Activated T-cell treated with anti-CD3 and anti-CD28 coated beads for 1 hour (primary cell): ENCODE measurements at regions not wholly inside any gene's neighbourhood (a gene's known extent, or its start where the extent isn't known, plus 50 kb on each side); places are given as distances from the start of the nearest gene placed in this dataset.
"Not testable (repeated sequence)": the region's sequence is repeated elsewhere in the genome, so short reads cannot be mapped to it uniquely, and the experiment has no call there.

Experiments
- DNase-seq: peaks from one replicate; pipeline ENCODE4 v3.0.0-alpha.2; 2020; ENCODE audit warnings: low read depth

- no peak for DNase-seq
These were observed 626.6 kb upstream of the SGCD start for GRCh38 chr5:155700333-155700732.

DNA sequence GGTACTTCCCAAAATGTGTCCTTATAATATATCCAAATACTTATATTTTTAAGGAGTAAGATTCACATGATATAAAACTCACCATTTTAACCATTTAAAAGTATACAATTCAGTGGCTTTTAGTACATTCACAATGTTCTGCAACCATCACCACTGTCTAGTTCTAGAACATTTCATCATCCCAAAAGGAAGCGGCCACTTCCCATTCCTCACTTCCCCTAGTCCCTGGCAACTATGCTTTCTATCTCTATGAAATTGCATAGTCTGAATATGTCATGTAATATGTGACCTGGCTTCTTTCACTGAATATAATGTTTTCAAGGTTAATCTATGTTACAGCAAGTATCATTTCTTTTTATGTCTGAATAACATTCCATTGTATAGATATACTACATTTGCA, 615.1 kb upstream of the SGCD start:
- no peak for DNase-seq

GRCh38 chr5:155714435-155714834, 612.5 kb upstream of the SGCD start:
- DNase-seq, result not testable (repeated sequence)

DNA sequence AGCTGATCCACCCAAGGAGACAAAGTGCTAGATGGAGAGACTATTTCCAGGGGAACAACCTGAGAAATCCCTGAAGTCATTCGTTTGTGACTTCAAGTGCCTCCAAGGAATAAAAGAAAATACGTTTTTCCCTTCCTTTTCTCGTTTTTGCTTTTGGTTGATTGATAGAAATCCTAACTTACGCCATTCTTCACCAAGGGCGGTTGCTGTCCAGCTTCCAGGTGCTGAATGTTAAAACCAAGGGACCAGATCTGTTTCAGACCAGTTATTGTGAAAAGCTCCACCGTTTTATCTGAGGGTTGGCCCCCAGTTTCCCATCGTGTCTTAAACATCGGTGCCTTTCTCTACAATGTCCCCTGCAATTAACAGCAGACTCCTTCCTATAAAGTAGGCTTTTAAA, 600.7 kb upstream of the SGCD start:
- no peak for DNase-seq

- DNase-seq, result no peak
These were observed 599.3 kb upstream of the SGCD start for GRCh38 chr5:155727512-155728145.

DNA sequence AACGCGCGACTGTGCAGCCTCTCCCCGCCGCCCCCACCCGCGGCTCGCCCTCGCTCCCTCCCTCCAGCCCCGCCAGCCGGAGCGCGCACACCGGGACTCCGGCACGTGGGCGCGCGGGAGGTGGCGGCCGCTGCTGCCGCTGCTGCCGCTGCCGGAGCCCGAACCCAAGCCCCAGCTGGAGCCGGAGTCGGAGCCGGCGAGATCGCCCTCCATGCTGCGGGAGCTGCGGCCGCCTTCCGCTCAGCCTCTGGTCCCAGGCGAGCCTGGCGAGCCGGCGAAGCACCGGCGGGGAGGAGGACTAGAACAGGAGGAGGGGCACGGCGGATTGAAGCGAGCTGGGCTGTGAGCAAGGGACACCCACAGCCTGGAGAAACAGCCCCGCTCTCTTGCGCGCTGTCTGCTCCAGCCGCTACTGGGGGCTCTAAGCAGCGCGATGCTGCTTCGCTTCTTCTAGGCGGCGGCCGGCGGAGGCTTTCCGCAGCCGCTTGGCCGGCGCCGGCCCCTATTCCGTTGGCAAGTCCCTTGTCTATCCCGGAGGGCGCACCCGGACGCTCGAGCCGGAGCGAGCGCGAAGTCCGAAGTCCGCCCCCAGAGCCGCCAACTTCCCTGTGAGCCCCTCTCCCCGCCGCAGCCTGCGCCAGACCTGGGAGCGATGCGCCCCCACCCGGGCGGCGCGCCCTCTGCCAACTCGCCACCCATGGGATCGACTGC, 598.7 kb upstream of the SGCD start:
- DNase-seq, result no peak

- DNase-seq, result no peak
These were observed 597.9 kb upstream of the SGCD start for GRCh38 chr5:155728857-155729683.

- DNase-seq, result no peak
These were observed 597.3 kb upstream of the SGCD start for GRCh38 chr5:155729684-155730059.

DNA sequence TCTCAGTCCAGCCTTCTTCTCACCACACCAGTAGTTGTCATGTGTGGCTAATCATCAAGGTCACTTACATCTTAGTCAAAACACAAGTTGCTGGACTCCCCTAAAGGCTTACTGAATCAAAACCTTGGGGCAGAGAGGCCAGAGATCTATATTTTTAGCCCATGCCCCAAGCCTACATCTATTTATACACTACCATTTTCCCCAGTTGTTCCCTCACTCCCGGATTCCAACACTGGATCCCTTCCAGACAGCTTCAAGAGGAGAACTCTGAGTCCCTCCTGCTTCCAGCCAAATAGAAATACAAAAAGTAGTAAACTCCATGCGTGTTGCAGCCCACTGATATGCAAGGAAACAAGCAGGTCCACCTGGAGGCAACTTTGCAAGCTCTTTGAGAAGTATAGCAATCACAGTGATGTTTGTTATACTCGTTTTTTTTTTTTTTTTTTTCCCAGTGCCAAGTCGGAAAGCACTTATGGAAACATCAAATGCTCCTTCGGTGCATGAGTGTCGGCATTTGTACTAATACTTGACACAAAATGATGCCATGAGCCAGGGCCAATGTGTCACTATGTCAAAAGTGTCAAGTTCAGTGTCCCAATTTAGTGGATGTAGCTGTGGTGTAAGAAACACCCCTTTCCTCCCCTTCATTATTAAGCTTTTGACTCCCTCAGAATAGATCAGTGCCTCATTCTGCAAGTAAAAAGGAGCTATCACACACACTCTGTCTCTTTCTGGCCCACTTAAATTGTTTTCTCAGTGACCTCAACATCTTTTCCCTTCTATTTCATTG, 594.2 kb upstream of the SGCD start:
- DNase-seq, result no peak

GRCh38 chr5:155733935-155734334, 593.0 kb upstream of the SGCD start:
- no peak for DNase-seq

GRCh38 chr5:155735388-155735787, 591.6 kb upstream of the SGCD start:
- no peak for DNase-seq

DNA sequence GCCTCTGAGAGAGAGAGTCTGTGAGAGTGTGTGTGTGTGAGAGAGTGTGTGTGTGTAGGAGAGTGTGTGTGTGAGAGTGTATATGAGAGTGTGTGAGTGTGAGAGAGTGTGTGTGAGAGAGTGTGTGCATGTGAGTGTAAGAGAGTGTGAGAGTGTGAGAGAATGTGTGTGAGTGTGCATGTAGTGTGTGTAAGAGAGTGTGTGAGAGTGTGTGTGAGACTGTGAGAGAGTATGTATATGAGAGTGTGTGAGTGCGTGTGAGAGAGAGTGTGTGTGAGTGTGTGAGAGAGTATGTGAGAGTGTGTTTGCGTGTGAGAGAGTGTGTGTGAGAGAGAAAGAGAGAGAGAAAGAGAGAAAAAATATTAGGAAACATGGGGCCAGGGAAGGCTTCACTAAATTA, 588.3 kb upstream of the SGCD start:
- no peak for DNase-seq

- no peak for DNase-seq
These were observed 580.5 kb upstream of the SGCD start for GRCh38 chr5:155746367-155747038.

DNA sequence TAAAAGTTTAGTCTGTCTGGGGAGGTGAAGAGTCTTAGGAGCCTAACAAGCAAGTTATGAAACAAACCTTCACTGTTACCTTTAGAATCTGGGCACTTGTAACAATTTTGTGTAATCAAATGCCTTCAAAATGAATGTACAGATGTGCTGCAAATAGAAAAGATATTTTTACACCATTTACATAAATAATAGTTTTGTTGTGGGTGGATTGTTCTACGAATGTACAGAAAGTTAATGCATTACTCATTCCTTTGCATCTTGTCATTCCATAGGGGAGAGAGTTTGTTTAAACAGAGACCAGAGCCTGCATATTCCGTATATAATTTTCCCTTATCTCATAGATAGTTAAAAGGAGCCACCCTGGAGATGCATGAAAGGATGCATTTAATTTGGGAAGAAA, 576.9 kb upstream of the SGCD start:
- DNase-seq, result no peak

DNA sequence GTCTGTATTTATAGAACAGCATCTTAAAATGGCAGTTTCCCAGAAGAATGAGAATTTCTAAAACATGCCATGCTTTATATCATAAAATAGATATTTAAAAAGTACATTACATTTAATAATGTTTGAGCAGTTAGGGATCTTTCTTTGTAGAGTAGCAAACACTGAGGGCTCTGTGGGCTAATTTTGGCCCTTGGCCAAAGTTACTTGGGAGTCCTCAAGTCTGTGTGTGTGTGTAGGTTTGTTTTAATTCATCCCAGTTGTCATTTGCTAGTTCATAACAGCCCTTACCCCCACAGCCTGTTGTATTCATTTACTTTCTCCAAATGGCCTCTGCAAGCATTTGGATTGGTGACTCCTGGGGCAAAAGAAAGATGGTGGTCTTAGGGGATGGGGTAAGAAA, 576.4 kb upstream of the SGCD start:
- DNase-seq, result no peak

- no peak for DNase-seq
These were observed 572.9 kb upstream of the SGCD start for GRCh38 chr5:155753943-155754581.

GRCh38 chr5:155759252-155759651, 567.7 kb upstream of the SGCD start:
- no peak for DNase-seq

DNA sequence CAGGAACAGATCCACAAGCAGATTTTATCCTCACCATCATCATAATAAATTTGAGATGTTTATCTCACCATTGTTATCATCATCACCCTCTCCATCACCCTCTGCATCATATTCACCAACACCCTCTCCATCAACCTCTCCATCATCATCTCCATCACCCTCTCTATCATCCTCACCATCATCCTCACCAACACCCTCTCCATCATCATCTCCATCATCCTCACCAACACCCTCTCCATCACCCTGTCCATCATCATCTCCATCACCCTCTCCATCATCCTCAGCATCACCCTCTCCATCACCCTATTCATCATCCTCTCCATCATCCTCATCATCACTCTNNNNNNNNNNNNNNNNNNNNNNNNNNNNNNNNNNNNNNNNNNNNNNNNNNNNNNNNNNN, 567.0 kb upstream of the SGCD start:
- no peak for DNase-seq

GRCh38 chr5:155761502-155761901, 565.5 kb upstream of the SGCD start:
- DNase-seq, result no peak

GRCh38 chr5:155765715-155766114, 561.2 kb upstream of the SGCD start:
- DNase-seq, result no peak

GRCh38 chr5:155767470-155767869, 559.5 kb upstream of the SGCD start:
- no peak for DNase-seq
